BLaER1 (cell line): ENCODE measurements at regions not wholly inside any gene's neighbourhood (a gene's known extent, or its start where the extent isn't known, plus 50 kb on each side); places are given as distances from the start of the nearest gene placed in this dataset.

ENCODE experiments used
- H3K27ac ChIP-seq: shearing (Covaris generic); formaldehyde crosslinking; 2 replicates; pipeline ENCODE4 v1.8.1; 2022
- H3K27me3 ChIP-seq: shearing (Covaris generic); formaldehyde crosslinking; 2 replicates; pipeline ENCODE4 v1.8.1; 2022
- H3K36me3 ChIP-seq: shearing (Covaris generic); formaldehyde crosslinking; 2 replicates; pipeline ENCODE4 v1.8.1; 2022
- H3K4me1 ChIP-seq: shearing (Covaris generic); formaldehyde crosslinking; 2 replicates; pipeline ENCODE4 v1.8.1; 2022
- H3K4me2 ChIP-seq: shearing (Covaris generic); formaldehyde crosslinking; 2 replicates; pipeline ENCODE4 v1.8.1; 2022
- H3K4me3 ChIP-seq: shearing (Covaris generic); formaldehyde crosslinking; 2 replicates; pipeline ENCODE4 v1.8.1; 2022
- H3K9ac ChIP-seq: shearing (Covaris generic); formaldehyde crosslinking; 2 replicates; pipeline ENCODE4 v1.8.1; 2022
- H3K9me3 ChIP-seq: shearing (Covaris generic); formaldehyde crosslinking; 2 replicates; pipeline ENCODE4 v1.8.1; 2022
- H4K20me1 ChIP-seq: shearing (Covaris generic); formaldehyde crosslinking; 2 replicates; pipeline ENCODE4 v1.8.1; 2022
- Cebpa-rat ChIP-seq: shearing (Covaris generic); IDR thresholded peaks from 2 replicates; pipeline ENCODE4 v1.8.1; 2022

DNA sequence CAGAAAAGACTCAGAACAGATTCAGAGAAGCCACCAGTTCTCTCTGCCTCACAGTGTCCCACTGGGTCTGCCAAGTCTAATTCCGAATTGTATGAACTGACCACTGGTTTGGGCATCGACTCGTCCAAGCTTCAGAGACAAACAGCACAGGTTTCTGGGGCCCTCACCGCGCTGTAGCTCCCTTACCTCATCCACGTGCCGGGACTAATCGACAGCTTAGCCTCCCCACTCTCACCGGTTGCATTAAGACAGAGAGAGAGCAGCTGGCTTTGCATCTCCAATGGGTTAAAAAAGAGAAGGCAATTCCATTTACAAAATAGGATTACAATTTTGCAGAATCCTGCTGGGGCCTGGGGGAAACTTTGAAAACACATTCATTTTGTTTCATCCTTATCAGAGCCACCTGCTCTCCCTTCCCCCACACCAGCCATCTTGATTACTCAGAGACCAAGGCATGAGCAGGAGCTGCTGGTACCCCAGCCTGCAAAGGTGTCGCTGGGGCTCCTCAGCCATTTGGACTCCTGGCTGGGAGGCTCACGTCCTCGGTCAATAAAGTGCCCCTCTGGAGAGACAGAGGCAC, 95.3 kb upstream of the RPL38 start:
- Histone ChIP-seq H3K36me3 (no peaks in the 10 kb centered on the region), H3K9me3 (peaks cover 12% of the 10 kb centered on the region), H3K4me1 (peaks cover 62% of the 10 kb centered on the region), H3K9ac (no peak overlapping the region), H3K4me2 (no peak overlapping the region), H3K27ac (no peak overlapping the region), H4K20me1 (no peaks in the 10 kb centered on the region), H3K4me3 (no peak overlapping the region), H3K27me3 (no peaks in the 10 kb centered on the region)
- no peak for TF ChIP-seq Cebpa-rat

DNA sequence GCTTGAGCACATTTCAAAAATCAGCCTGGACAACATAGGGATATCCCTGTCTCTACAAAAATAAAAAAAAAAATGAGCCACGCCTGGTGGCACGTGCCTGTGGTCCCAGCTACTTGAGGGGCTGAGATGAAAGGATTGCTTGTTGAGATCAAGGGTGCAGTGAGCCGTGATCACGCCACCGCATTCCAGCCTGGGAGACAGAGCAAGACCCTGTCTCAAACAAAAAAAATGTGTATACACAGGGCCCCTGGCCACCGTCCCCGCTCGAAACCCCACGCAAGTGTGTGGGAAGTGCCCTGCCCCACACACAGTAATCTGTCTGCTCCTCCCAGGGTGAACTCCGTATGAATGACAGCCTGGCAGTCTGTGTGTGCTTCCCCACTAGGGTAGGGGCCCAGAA, 93.0 kb upstream of the RPL38 start:
- no peak overlapping the region for H3K9ac ChIP-seq
- H3K4me1 ChIP-seq: peaks cover 52% of the 10 kb centered on the region
- no peaks in the 10 kb centered on the region for H3K36me3 ChIP-seq
- H3K4me2 ChIP-seq: peak overlapping the region; percentile 63
- no peaks in the 10 kb centered on the region for H3K27me3 ChIP-seq
- no peaks in the 10 kb centered on the region for H4K20me1 ChIP-seq
- H3K9me3 ChIP-seq: peaks cover 12% of the 10 kb centered on the region
- H3K27ac ChIP-seq: no peak overlapping the region
- TF ChIP-seq Cebpa-rat: no peak
- no peak overlapping the region for H3K4me3 ChIP-seq

DNA sequence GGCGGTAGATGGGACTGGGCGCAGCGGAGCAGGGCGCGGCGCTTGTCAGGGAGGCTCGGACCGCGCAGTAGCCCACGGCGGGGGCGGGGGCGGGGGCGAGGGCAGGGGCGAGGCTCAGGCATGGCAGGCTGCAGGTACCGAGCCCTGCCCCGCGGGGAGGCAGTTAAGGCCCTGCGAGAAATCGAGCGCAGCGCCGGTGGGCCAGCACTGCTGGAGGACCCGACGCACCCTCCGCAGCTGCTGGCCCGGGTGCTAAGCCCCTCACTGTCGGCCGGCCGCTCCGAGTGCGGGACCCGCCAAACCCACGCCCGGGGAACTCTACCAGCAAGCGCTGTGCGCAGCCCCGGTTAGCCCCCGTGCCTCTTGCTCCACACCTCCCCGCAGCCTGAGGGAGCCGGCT, 90.2 kb upstream of the RPL38 start:
- TF ChIP-seq Cebpa-rat: no peak
- no peak overlapping the region for H3K4me2 ChIP-seq

DNA sequence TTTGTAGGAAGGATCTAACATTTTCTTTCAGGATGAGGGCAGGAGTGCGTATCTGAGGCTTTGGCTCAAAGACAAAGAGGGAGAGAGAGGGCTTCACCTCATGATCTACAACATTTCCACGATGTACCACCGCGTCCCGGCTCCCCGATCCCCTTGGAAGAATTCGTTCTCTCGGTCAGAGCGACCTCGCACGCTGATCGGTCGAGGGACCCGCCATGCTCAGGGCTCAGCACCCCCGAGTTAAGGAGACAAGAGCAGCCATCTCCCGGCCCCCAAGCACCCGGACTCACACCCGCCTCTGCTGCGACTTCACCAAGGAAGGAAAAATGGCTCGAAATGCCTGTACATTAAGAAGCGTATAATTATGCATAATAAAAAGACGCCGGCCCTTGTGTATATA, 89.5 kb upstream of the RPL38 start:
- Histone ChIP-seq H4K20me1 (no peaks in the 10 kb centered on the region), H3K27ac (no peak overlapping the region), H3K36me3 (no peaks in the 10 kb centered on the region), H3K4me3 (no peak overlapping the region), H3K4me2 (no peak overlapping the region), H3K9me3 (peaks cover 12% of the 10 kb centered on the region), H3K9ac (no peak overlapping the region), H3K27me3 (no peaks in the 10 kb centered on the region), H3K4me1 (peaks cover 46% of the 10 kb centered on the region)
- no peak for TF ChIP-seq Cebpa-rat

More for the DNA sequence above, 90.2 kb upstream of the RPL38 start:
- Histone ChIP-seq H3K27me3 (no peaks in the 10 kb centered on the region), H3K36me3 (no peaks in the 10 kb centered on the region), H3K27ac (no peak overlapping the region), H3K4me3 (no peak overlapping the region), H3K9ac (no peak overlapping the region), H3K4me1 (peaks cover 50% of the 10 kb centered on the region), H3K9me3 (peaks cover 12% of the 10 kb centered on the region), H4K20me1 (no peaks in the 10 kb centered on the region)

DNA sequence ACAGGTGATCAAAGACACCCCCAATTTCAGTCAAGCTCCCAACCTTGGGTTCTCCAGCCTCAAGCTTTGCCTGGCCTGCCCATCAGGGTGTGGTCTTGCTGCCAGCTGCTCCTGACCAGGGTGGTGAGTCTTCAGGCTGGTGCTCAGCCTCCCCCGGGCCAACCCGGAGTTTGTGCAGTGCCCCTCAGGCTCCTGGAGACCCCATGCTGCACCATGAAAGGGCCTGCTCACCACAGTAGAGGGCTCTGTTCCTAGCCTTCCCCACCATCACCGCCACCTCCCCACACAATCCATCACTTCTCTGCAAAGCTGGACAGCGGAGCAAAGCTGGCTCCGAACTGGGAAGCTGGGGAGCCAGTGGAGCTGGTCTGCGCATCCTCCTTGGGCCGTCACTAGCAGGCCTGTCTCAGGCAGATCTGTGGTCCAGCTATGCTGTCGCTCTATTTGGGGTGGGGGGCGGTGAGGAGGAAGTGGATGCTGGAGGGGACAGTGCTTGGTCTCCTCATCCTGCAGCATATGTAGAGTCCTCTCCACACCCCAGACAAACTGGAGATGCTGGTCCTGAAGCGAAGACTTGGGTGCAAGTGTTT, 88.5 kb upstream of the RPL38 start:
- Histone ChIP-seq H3K4me3 (no peak overlapping the region), H3K4me1 (peaks cover 39% of the 10 kb centered on the region), H3K9ac (no peak overlapping the region), H3K9me3 (peaks cover 12% of the 10 kb centered on the region), H3K36me3 (no peaks in the 10 kb centered on the region), H3K27ac (no peak overlapping the region), H4K20me1 (no peaks in the 10 kb centered on the region), H3K27me3 (no peaks in the 10 kb centered on the region), H3K4me2 (no peak overlapping the region)
- no peak for TF ChIP-seq Cebpa-rat

DNA sequence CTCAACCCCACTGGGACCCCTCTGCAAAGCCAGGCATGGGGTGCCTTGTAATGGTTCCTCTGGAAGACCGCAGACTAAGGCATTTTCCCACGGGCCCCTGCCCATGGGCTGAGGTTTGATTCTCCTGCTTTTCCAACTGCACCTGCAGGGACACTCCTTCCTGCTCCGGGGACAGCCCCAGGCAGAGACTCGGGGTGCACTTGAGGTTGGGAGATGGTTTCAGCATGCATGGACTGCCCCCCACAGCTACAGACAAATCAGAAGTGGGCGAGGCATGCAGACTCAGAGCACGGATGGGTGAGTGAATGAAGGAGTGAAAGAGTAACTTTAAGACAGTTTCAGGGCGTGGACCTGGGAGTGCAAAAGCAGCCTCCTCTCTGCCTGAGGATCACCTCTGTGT, 87.9 kb upstream of the RPL38 start:
- Histone ChIP-seq H3K36me3 (no peaks in the 10 kb centered on the region), H3K9ac (no peak overlapping the region), H3K4me3 (no peak overlapping the region), H3K4me2 (no peak overlapping the region; the same call in 1 of the 2 replicates), H3K27ac (no peak overlapping the region), H3K9me3 (peaks cover 12% of the 10 kb centered on the region), H4K20me1 (no peaks in the 10 kb centered on the region), H3K4me1 (peaks cover 33% of the 10 kb centered on the region), H3K27me3 (no peaks in the 10 kb centered on the region)
- TF ChIP-seq Cebpa-rat: no peak

DNA sequence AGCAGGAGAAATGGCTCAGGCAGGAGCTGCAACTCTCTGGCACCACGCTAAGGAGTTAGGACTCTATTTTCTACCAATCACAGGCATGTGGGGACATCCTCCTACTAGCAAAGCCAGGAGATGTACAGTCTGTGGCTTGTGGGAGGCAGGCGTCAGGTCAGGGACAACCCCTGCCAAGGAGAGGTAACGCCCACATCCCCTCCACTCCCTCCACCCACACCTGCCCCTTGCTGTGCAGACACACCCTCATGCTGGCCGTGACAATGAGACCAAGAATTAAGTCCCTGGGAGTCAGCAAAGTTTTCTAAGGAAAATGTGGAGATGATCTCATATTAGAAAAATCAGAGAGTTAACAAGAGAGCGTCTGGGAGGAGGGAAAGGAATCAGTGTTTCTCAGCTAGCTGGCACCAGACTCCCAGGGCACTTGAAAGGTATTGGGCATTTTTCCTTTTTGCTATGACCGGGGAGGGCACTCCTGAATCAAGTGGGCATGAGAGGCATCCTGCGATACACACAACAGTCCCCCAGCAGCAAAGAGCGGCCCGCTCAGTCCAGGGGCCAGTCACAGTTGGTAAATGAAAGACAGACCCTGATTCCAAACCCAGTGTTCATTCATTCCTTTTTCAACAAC, 87.3 kb upstream of the RPL38 start:
- H3K4me3 ChIP-seq: no peak overlapping the region
- H3K4me1 ChIP-seq: peaks cover 27% of the 10 kb centered on the region
- no peaks in the 10 kb centered on the region for H3K27me3 ChIP-seq
- H3K9ac ChIP-seq: no peak overlapping the region
- TF ChIP-seq Cebpa-rat: no peak
- H3K4me2 ChIP-seq: no peak overlapping the region; the same call in 1 of the 2 replicates
- H3K36me3 ChIP-seq: no peaks in the 10 kb centered on the region
- H3K27ac ChIP-seq: no peak overlapping the region
- H4K20me1 ChIP-seq: no peaks in the 10 kb centered on the region
- H3K9me3 ChIP-seq: peaks cover 12% of the 10 kb centered on the region

DNA sequence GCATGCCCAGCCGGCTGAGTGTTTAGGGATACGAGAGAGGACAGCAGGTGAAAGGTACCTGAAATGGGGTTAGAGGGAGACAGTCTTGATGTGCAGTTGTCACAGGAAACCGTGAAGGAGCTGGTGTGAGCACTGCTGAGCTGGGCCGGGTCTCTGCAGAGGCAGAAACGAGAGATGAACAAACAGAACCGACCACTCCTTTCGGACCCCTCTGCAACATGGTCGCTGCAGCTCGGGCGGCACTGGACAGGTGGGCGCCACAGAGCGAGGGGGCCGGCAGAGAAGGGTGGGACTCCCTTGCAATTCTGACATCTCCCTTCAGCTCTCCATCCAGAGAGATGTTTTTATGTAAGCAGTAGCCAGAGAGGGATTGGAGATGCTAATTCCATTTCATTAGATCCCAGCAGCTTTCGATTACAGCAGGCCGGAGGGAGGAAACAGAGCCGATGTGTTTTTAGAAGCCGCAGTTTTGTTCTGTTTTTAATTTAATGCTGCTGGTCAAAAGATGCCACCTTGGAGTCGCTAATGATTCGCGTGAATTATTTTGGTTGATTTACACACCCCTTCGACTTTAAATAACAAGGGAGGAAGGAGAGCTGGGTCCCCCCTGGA, 86.3 kb upstream of the RPL38 start:
- no peak for TF ChIP-seq Cebpa-rat
- H3K4me3 ChIP-seq: no peak overlapping the region

DNA sequence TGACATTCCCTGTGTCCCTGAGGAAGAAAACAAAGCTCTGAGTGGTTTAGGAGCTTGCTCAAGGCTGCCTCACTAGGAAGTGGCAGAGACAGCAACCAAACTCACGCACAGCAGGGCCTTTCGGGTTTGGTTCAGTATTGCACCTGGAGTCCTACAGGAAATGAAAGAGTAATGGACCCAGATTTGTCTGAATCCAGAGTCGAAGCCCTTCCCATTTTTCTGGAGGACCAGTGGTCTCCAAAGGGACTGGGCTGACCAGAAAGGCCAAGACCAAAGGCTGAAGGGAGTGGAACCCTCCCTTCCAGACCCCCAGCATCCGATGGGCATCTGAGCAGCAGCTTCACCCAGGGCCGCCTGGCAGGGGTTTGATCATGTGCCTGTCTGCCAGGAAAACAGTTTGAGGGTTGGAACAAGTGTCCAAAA, 85.5 kb upstream of the RPL38 start:
- no peak for TF ChIP-seq Cebpa-rat
- H3K4me1 ChIP-seq: peaks cover 18% of the 10 kb centered on the region; the same call in 1 of the 2 replicates
- no peak overlapping the region for H3K27ac ChIP-seq
- H3K27me3 ChIP-seq: no peaks in the 10 kb centered on the region
- no peaks in the 10 kb centered on the region for H3K36me3 ChIP-seq
- no peak overlapping the region for H3K4me2 ChIP-seq
- H3K9me3 ChIP-seq: no peaks in the 10 kb centered on the region; the same call in 1 of the 2 replicates
- no peak overlapping the region for H3K4me3 ChIP-seq
- no peaks in the 10 kb centered on the region for H4K20me1 ChIP-seq
- no peak overlapping the region for H3K9ac ChIP-seq

More for the DNA sequence above, 86.3 kb upstream of the RPL38 start:
- Histone ChIP-seq H3K36me3 (no peaks in the 10 kb centered on the region), H3K4me2 (no peak overlapping the region), H3K9me3 (peaks cover 7% of the 10 kb centered on the region), H3K4me1 (peaks cover 18% of the 10 kb centered on the region; the same call in 1 of the 2 replicates), H4K20me1 (no peaks in the 10 kb centered on the region), H3K27ac (no peak overlapping the region), H3K9ac (no peak overlapping the region), H3K27me3 (no peaks in the 10 kb centered on the region)

DNA sequence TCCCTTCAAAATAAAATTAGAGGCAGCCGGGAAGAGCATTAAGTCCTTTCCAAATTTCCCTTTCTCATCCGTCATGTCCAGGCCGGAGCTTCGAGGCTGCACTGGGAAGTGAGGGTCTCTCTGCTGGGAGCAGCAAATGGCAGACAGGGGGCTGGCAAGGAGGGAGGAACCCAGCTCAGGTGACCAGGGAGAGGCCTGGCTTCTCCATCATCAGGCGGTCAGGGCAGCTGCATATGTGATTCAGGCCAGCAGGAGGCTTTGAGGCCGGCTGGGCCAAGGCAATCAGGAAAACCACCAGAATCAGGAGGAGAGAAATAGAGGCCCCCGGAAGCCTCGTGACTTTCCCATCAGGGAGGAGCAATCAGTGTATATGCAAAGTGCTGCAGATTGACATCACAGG, 85.0 kb upstream of the RPL38 start:
- H3K36me3 ChIP-seq: no peaks in the 10 kb centered on the region
- no peak overlapping the region for H3K4me3 ChIP-seq
- no peak for TF ChIP-seq Cebpa-rat
- no peaks in the 10 kb centered on the region for H3K27me3 ChIP-seq
- H4K20me1 ChIP-seq: no peaks in the 10 kb centered on the region
- H3K4me1 ChIP-seq: peaks cover 21% of the 10 kb centered on the region; the same call in 1 of the 2 replicates
- H3K9me3 ChIP-seq: no peaks in the 10 kb centered on the region
- H3K9ac ChIP-seq: no peak overlapping the region
- H3K27ac ChIP-seq: no peak overlapping the region
- H3K4me2 ChIP-seq: no peak overlapping the region
